ENCODE measurements at regions not wholly inside any gene's neighbourhood (a gene's known extent, or its start where the extent isn't known, plus 50 kb on each side); places are given as distances from the start of the nearest gene placed in this dataset.

DNA sequence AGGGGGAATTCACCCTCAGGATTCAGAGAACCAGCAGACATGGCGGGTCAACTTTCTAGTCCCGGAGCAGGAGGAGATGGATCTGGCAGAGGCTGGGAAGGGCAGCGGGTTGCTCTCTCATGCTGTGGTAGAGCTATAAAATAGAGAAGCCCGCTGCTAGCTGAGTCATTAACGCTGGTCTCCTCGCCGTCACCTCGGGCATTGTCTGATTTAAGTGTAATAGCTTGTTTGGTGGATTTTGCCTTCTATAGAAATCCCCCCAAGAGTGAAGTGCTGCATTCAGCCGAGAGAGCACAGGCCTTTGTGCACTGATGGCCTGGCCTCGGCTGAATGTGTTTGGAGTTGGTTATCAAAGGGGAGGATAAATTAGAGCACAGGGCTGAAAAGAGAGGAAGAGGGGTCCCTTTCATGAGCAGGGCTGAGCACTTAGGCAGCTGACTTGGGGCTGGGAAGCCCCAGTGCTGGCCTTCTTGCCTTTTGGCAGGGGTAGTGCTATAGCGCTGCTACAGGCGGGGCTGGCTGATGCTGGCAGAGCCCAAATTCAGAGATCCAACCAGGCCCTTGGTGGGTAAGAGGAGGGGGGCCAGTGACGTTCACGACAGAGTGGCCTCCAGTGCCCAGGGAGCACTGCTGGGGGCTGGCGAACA lies 161.1 kb upstream of the CADM1 start:
- TF ChIP-seq POLR2A (IDR thresholded peaks at IDR 0.05) = no peak
- TF ChIP-seq, protein P1, sequence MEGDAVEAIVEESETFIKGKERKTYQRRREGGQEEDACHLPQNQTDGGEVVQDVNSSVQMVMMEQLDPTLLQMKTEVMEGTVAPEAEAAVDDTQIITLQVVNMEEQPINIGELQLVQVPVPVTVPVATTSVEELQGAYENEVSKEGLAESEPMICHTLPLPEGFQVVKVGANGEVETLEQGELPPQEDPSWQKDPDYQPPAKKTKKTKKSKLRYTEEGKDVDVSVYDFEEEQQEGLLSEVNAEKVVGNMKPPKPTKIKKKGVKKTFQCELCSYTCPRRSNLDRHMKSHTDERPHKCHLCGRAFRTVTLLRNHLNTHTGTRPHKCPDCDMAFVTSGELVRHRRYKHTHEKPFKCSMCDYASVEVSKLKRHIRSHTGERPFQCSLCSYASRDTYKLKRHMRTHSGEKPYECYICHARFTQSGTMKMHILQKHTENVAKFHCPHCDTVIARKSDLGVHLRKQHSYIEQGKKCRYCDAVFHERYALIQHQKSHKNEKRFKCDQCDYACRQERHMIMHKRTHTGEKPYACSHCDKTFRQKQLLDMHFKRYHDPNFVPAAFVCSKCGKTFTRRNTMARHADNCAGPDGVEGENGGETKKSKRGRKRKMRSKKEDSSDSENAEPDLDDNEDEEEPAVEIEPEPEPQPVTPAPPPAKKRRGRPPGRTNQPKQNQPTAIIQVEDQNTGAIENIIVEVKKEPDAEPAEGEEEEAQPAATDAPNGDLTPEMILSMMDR (IDR thresholded peaks at IDR 0.05) = no peak
